Neural progenitor cell (in vitro differentiated cells): ENCODE measurements at regions not wholly inside any gene's neighbourhood (a gene's known extent, or its start where the extent isn't known, plus 50 kb on each side); places are given as distances from the start of the nearest gene placed in this dataset.

Source experiments
- DNase-seq: peaks from one replicate; pipeline ENCODE4 v3.0.0-alpha.2; 2016; ENCODE audit warnings: low spot score
- H2AFZ ChIP-seq: fragments of 200-600 bp; sonication (generic); replicated peaks from 2 replicates; pipeline ENCODE4 v1.6.1; 2016; ENCODE audit warnings: antibody characterized with exemption
- H3F3A ChIP-seq: fragments of 200-600 bp; sonication (generic); 2 replicates; pipeline ENCODE4 v1.6.1; 2016; ENCODE audit warnings: antibody characterized with exemption, low read depth
- H3K27ac ChIP-seq: fragments of 200-600 bp; sonication (generic); 2 replicates; pipeline ENCODE4 v1.5.1; 2016; ENCODE audit warnings: mild to moderate bottlenecking
- H3K27me3 ChIP-seq: fragments of 200-600 bp; sonication (generic); 2 replicates; pipeline ENCODE4 v1.6.1; 2016; ENCODE audit warnings: mild to moderate bottlenecking, moderate library complexity
- H3K36me3 ChIP-seq: fragments of 200-600 bp; sonication (generic); 2 replicates; pipeline ENCODE4 v1.5.1; 2016
- H3K4me1 ChIP-seq: fragments of 200-600 bp; sonication (generic); 2 replicates; pipeline ENCODE4 v1.6.1; 2016; ENCODE audit warnings: mixed run types
- H3K4me2 ChIP-seq: fragments of 200-600 bp; sonication (generic); 2 replicates; pipeline ENCODE4 v1.6.1; 2016
- H3K4me3 ChIP-seq: fragments of 200-600 bp; sonication (generic); 2 replicates; pipeline ENCODE4 v1.5.1; 2016
- H3K79me2 ChIP-seq: fragments of 200-600 bp; sonication (generic); 2 replicates; pipeline ENCODE4 v1.6.1; 2016; ENCODE audit warnings: low read depth
- H3K9ac ChIP-seq: fragments of 200-600 bp; sonication (generic); 2 replicates; pipeline ENCODE4 v1.6.1; 2016
- H3K9me3 ChIP-seq: fragments of 200-600 bp; sonication (generic); 2 replicates; pipeline ENCODE4 v1.5.1; 2016; ENCODE audit warnings: low read depth
- H4K20me1 ChIP-seq: fragments of 200-600 bp; sonication (generic); 2 replicates; pipeline ENCODE4 v1.6.1; 2016; ENCODE audit warnings: low read depth
- H3K27ac Mint-ChIP-seq: 3 replicates; pipeline ENCODE4 v1.8.0; 2021; ENCODE audit warnings: mixed read lengths
- H3K27me3 Mint-ChIP-seq: 2 replicates; pipeline ENCODE4 v1.8.0; 2022; ENCODE audit warnings: low read depth, mild to moderate bottlenecking, inconsistent platforms, moderate library complexity, mixed read lengths; ENCODE audit not compliant: insufficient read depth
- H3K36me3 Mint-ChIP-seq: 3 replicates; pipeline ENCODE4 v1.8.0; 2021; ENCODE audit warnings: mixed read lengths
- H3K4me1 Mint-ChIP-seq: 3 replicates; pipeline ENCODE4 v1.8.0; 2021; ENCODE audit warnings: mixed read lengths
- H3K4me3 Mint-ChIP-seq: 3 replicates; pipeline ENCODE4 v1.8.0; 2021; ENCODE audit warnings: mild to moderate bottlenecking, moderate library complexity, mixed read lengths
- H3K9me3 Mint-ChIP-seq: 3 replicates; pipeline ENCODE4 v1.8.0; 2020; ENCODE audit warnings: mixed read lengths
- CTCF ChIP-seq: fragments of 200-600 bp; sonication (generic); IDR thresholded peaks from 2 replicates; pipeline ENCODE4 v1.5.1; 2017; ENCODE audit warnings: antibody characterized with exemption, mild to moderate bottlenecking
- EZH2 ChIP-seq: fragments of 200-600 bp; sonication (generic); IDR thresholded peaks from 2 replicates; pipeline ENCODE4 v1.6.1; 2017; ENCODE audit warnings: antibody characterized with exemption, mild to moderate bottlenecking, moderate library complexity
- EZH2phosphoT487 ChIP-seq: fragments of 200-600 bp; sonication (generic); IDR thresholded peaks from 2 replicates; pipeline ENCODE4 v1.6.1; 2017; ENCODE audit warnings: antibody characterized with exemption

GRCh38 chr5:138626333-138626944 lies 51.2 kb upstream of the HSPA9 start:
- H4K20me1 ChIP-seq, result no peaks in the 10 kb centered on the region

GRCh38 chr5:138625134-138625533 lies 49.9 kb upstream of the HSPA9 start:
- H3K36me3 ChIP-seq, result no peaks in the 10 kb centered on the region
- no peaks in the 10 kb centered on the region for H4K20me1 ChIP-seq
- H3K9ac ChIP-seq, result no peak overlapping the region
- H3K4me2 ChIP-seq, result no peak overlapping the region
- no peaks in the 10 kb centered on the region for H3K79me2 ChIP-seq
- TF ChIP-seq EZH2phosphoT487 (no peak), CTCF (no peak), EZH2 (no peak)
- Mint-ChIP-seq H3K27me3 (no peaks in the 10 kb centered on the region), H3K9me3 (no peaks in the 10 kb centered on the region), H3K4me1 (peaks cover 7% of the 10 kb centered on the region), H3K27ac (no peak overlapping the region), H3K4me3 (no peak overlapping the region), H3K36me3 (no peaks in the 10 kb centered on the region)
- H3K4me1 ChIP-seq, result peaks cover 3% of the 10 kb centered on the region
- H3K27ac ChIP-seq, result no peak overlapping the region
- no peak overlapping the region for H3K4me3 ChIP-seq
- DNase-seq, result no peak
- no peaks in the 10 kb centered on the region for H3K27me3 ChIP-seq
- H3F3A ChIP-seq, result no peaks in the 10 kb centered on the region
- no peaks in the 10 kb centered on the region for H3K9me3 ChIP-seq
- no peak overlapping the region for H2AFZ ChIP-seq

More at GRCh38 chr5:138626333-138626944, 51.2 kb upstream of the HSPA9 start:
- Mint-ChIP-seq H3K4me3 (no peak overlapping the region), H3K27me3 (no peaks in the 10 kb centered on the region), H3K4me1 (peaks cover 7% of the 10 kb centered on the region), H3K36me3 (no peaks in the 10 kb centered on the region), H3K9me3 (no peaks in the 10 kb centered on the region), H3K27ac (no peak overlapping the region)
- no peak overlapping the region for H3K4me2 ChIP-seq
- no peak for TF ChIP-seq CTCF
- no peak for TF ChIP-seq EZH2phosphoT487
- TF ChIP-seq EZH2, result no peak
- DNase-seq, result no peak
- H3K36me3 ChIP-seq, result no peaks in the 10 kb centered on the region
- H3F3A ChIP-seq, result no peaks in the 10 kb centered on the region
- H3K4me3 ChIP-seq, result no peak overlapping the region
- no peaks in the 10 kb centered on the region for H3K27me3 ChIP-seq
- H3K9ac ChIP-seq, result no peak overlapping the region
- H2AFZ ChIP-seq, result no peak overlapping the region
- no peaks in the 10 kb centered on the region for H3K9me3 ChIP-seq
- peaks cover 3% of the 10 kb centered on the region for H3K4me1 ChIP-seq
- no peak overlapping the region for H3K27ac ChIP-seq
- no peaks in the 10 kb centered on the region for H3K79me2 ChIP-seq
